ENCODE measurements at regions not wholly inside any gene's neighbourhood (a gene's known extent, or its start where the extent isn't known, plus 50 kb on each side); places are given as distances from the start of the nearest gene placed in this dataset.

- intact Hi-C loops (cut with micrococcal nuclease; ENCODE audit: unreplicated experiment): no loop called here
- BruUV-seq (replicated peaks): no TSS peak
- ATAC-seq: no peak
These were observed 103.4 kb upstream of the PJA1 start for GRCh38 chrX:69268611-69269010.

DNA sequence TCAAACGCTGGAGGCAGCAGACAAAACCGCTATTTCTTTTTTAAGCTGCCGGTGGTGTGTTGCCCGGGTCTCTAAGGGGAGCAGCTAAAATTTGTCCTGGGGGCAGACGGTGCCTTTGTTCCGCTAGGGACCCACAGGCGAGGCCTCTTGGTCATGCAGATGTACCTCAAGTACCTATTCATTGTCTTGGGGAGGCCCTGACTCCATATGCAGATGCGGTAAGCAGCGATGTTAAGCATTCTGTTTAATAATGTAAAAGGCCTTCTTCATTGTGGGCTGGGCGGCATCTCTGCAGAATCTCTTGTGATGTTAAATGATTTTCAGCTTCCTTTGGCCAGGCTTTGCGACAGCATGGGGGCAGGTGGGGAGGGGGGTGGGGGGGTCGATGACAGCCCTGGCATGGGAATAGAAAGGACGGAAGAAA lies 98.9 kb upstream of the PJA1 start:
- intact Hi-C loops (cut with micrococcal nuclease; ENCODE audit: unreplicated experiment) (no loop called here), in situ Hi-C loops (cut with HindIII; ENCODE audit: low pct_unique_long_range_greater_than_20kb, low sequenced_read_pairs) (no loop called here)
- ChIA-PET POLR2A (no interaction called here), CTCF (no interaction called here)
- no TSS peak for BruUV-seq (replicated peaks)
- DNase-seq (ENCODE audit: low read depth, low spot score) (no peak), ATAC-seq (no peak)
- TF ChIP-seq, protein P1, sequence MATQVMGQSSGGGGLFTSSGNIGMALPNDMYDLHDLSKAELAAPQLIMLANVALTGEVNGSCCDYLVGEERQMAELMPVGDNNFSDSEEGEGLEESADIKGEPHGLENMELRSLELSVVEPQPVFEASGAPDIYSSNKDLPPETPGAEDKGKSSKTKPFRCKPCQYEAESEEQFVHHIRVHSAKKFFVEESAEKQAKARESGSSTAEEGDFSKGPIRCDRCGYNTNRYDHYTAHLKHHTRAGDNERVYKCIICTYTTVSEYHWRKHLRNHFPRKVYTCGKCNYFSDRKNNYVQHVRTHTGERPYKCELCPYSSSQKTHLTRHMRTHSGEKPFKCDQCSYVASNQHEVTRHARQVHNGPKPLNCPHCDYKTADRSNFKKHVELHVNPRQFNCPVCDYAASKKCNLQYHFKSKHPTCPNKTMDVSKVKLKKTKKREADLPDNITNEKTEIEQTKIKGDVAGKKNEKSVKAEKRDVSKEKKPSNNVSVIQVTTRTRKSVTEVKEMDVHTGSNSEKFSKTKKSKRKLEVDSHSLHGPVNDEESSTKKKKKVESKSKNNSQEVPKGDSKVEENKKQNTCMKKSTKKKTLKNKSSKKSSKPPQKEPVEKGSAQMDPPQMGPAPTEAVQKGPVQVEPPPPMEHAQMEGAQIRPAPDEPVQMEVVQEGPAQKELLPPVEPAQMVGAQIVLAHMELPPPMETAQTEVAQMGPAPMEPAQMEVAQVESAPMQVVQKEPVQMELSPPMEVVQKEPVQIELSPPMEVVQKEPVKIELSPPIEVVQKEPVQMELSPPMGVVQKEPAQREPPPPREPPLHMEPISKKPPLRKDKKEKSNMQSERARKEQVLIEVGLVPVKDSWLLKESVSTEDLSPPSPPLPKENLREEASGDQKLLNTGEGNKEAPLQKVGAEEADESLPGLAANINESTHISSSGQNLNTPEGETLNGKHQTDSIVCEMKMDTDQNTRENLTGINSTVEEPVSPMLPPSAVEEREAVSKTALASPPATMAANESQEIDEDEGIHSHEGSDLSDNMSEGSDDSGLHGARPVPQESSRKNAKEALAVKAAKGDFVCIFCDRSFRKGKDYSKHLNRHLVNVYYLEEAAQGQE (IDR thresholded peaks at IDR 0.05; ENCODE audit: insufficient read depth in 1 of 2, low read depth in 2 of 2, low read length in 1 of 2): no peak
- TF ChIP-seq TCF7L2 (IDR thresholded peaks at IDR 0.05; ENCODE audit: low read depth, low read length): no peak
- no peak for TF ChIP-seq CTCF (IDR thresholded peaks at IDR 0.05)
- no peak for TF ChIP-seq SIN3A (IDR thresholded peaks at IDR 0.05; ENCODE audit: borderline replicate concordance, insufficient read depth, low read depth, low read length)
- TF ChIP-seq POLR2AphosphoS5 (IDR thresholded peaks at IDR 0.05; ENCODE audit: low read depth, low read length): no peak
- H3K4me3 ChIP-seq (ENCODE audit: low read depth in 2 of 2, low read length in 2 of 2): no peak overlapping the region
- H3K9me3 ChIP-seq (ENCODE audit: control insufficient read depth, insufficient read depth, low read depth, low read length): no peaks in the 10 kb centered on the region
- H3K27me3 ChIP-seq (ENCODE audit: control insufficient read depth, insufficient read depth, low read length): no peaks in the 10 kb centered on the region
- H3K36me3 ChIP-seq (ENCODE audit: control insufficient read depth, insufficient read depth, low read length): no peaks in the 10 kb centered on the region
- H3K4me1 ChIP-seq (ENCODE audit: control insufficient read depth, insufficient read depth, low read length): no peaks in the 10 kb centered on the region
- no peak overlapping the region for H3K27ac ChIP-seq (ENCODE audit: low read length)

More at GRCh38 chrX:69268611-69269010, 103.4 kb upstream of the PJA1 start:
- no peak for TF ChIP-seq SIN3A (IDR thresholded peaks at IDR 0.05; ENCODE audit: borderline replicate concordance, insufficient read depth, low read depth, low read length)
- TF ChIP-seq TCF7L2 (IDR thresholded peaks at IDR 0.05; ENCODE audit: low read depth, low read length): no peak
- TF ChIP-seq POLR2AphosphoS5 (IDR thresholded peaks at IDR 0.05; ENCODE audit: low read depth, low read length): no peak
- TF ChIP-seq, protein P1 (IDR thresholded peaks at IDR 0.05; ENCODE audit: insufficient read depth in 1 of 2, low read depth in 2 of 2, low read length in 1 of 2): no peak
- TF ChIP-seq CTCF (IDR thresholded peaks at IDR 0.05): no peak
- Histone ChIP-seq H3K9me3 (ENCODE audit: control insufficient read depth, insufficient read depth, low read depth, low read length) (no peaks in the 10 kb centered on the region), H3K27ac (ENCODE audit: low read length) (no peak overlapping the region), H3K27me3 (ENCODE audit: control insufficient read depth, insufficient read depth, low read length) (no peaks in the 10 kb centered on the region), H3K4me3 (ENCODE audit: low read depth in 2 of 2, low read length in 2 of 2) (no peak overlapping the region), H3K36me3 (ENCODE audit: control insufficient read depth, insufficient read depth, low read length) (no peaks in the 10 kb centered on the region), H3K4me1 (ENCODE audit: control insufficient read depth, insufficient read depth, low read length) (no peaks in the 10 kb centered on the region)
- ChIA-PET POLR2A (no interaction called here), CTCF (no interaction called here)
- DNase-seq (ENCODE audit: low read depth, low spot score): no peak
- in situ Hi-C loops (cut with HindIII; ENCODE audit: low pct_unique_long_range_greater_than_20kb, low sequenced_read_pairs): no loop called here
